Chondrocyte (in vitro differentiated cells): ENCODE measurements at regions not wholly inside any gene's neighbourhood (a gene's known extent, or its start where the extent isn't known, plus 50 kb on each side); places are given as distances from the start of the nearest gene placed in this dataset.
"Not testable (repeated sequence)": the region's sequence is repeated elsewhere in the genome, so short reads cannot be mapped to it uniquely, and the experiment has no call there.

Experiments
- DNase-seq: peaks from one replicate; pipeline ENCODE4 v3.0.0; 2021; ENCODE audit warnings: mixed read lengths, low spot score
- H3K27ac Mint-ChIP-seq: one replicate; pipeline ENCODE4 v1.8.0; 2021; ENCODE audit warnings: mild to moderate bottlenecking, moderate library complexity, mixed read lengths; ENCODE audit not compliant: unreplicated experiment
- H3K27me3 Mint-ChIP-seq: 2 replicates; pipeline ENCODE4 v1.8.0; 2021; ENCODE audit warnings: low read depth, mixed read lengths
- H3K36me3 Mint-ChIP-seq: 2 replicates; pipeline ENCODE4 v1.8.0; 2021; ENCODE audit warnings: low read depth, mixed read lengths
- H3K4me1 Mint-ChIP-seq: 2 replicates; pipeline ENCODE4 v1.8.0; 2021; ENCODE audit warnings: low read depth, mild to moderate bottlenecking, mixed read lengths
- H3K4me3 Mint-ChIP-seq: one replicate; pipeline ENCODE4 v1.8.0; 2021; ENCODE audit warnings: mild to moderate bottlenecking, moderate library complexity, mixed read lengths; ENCODE audit not compliant: unreplicated experiment
- H3K9me3 Mint-ChIP-seq: 2 replicates; pipeline ENCODE4 v1.8.0; 2021; ENCODE audit warnings: low read depth, mixed read lengths
- TF ChIP-seq, protein P1 (sequence below): fragments of 200-600 bp; sonication (generic); IDR thresholded peaks from 2 replicates; pipeline ENCODE4 v1.5.0; 2021; ENCODE audit warnings: antibody characterized with exemption, mild to moderate bottlenecking, moderate library complexity

DNA sequence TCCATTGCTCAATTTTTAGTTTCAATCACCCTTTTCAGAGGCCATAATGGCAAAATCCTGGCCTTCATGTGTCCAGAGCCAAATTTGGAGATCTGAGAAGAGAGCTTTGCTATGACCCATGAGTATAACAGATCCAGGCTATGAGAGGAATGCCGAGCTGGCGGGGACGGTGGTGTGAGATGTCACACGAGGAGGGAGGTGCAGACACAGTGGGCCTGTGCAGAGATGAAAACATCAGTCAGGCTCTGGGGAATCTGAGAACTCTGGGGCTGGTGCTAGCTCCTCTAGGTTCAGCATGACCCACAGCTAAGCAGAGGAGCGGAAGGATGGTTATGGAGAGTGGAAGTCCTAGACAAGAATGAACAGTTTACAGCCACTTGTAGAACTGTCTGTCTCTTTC is 398.3 kb upstream of the ATP10A start:
- Mint-ChIP-seq H3K27ac (no peak overlapping the region), H3K4me3 (no peak overlapping the region), H3K4me1 (peaks cover 4% of the 10 kb centered on the region), H3K27me3 (peaks cover 10% of the 10 kb centered on the region), H3K36me3 (no peaks in the 10 kb centered on the region), H3K9me3 (no peaks in the 10 kb centered on the region)
- DNase-seq, result no peak
- TF ChIP-seq, protein P1, sequence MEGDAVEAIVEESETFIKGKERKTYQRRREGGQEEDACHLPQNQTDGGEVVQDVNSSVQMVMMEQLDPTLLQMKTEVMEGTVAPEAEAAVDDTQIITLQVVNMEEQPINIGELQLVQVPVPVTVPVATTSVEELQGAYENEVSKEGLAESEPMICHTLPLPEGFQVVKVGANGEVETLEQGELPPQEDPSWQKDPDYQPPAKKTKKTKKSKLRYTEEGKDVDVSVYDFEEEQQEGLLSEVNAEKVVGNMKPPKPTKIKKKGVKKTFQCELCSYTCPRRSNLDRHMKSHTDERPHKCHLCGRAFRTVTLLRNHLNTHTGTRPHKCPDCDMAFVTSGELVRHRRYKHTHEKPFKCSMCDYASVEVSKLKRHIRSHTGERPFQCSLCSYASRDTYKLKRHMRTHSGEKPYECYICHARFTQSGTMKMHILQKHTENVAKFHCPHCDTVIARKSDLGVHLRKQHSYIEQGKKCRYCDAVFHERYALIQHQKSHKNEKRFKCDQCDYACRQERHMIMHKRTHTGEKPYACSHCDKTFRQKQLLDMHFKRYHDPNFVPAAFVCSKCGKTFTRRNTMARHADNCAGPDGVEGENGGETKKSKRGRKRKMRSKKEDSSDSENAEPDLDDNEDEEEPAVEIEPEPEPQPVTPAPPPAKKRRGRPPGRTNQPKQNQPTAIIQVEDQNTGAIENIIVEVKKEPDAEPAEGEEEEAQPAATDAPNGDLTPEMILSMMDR, result no peak

DNA sequence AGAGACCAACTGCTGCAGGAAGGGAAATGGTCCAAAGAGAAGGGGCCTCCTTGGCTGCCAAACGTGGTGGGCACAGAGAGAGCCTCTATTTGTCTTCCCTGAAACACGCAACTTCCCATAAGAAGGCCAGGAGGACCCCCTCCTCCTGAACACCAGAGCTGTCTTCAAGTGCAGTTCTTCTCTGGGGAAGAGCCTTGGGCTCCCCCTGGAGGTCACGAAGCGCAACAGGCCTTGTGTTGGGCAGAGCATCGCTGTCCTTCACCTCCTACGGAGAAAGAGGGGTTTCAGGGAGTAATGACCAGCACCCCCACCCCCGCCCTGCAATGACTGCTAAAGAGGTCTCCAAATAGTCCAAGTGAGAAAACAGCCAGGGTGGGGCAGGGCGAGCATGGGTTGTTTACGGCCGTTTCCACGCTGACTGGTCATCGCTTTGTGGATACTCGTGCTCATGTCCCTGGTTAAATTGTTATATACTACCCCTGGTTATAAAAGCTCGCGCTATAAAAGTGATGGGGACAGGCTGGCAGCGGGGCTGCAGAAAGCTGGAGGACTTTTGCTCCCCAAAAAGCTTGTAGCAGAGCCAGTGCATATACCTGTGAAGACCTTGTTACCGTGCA is 397.5 kb upstream of the ATP10A start:
- peaks cover 4% of the 10 kb centered on the region for H3K4me1 Mint-ChIP-seq
- H3K9me3 Mint-ChIP-seq, result no peaks in the 10 kb centered on the region
- H3K36me3 Mint-ChIP-seq, result no peaks in the 10 kb centered on the region
- DNase-seq, result no peak
- H3K4me3 Mint-ChIP-seq, result no peak overlapping the region
- TF ChIP-seq, protein P1, result peak; percentile 86
- peaks cover 10% of the 10 kb centered on the region for H3K27me3 Mint-ChIP-seq
- no peak overlapping the region for H3K27ac Mint-ChIP-seq

DNA sequence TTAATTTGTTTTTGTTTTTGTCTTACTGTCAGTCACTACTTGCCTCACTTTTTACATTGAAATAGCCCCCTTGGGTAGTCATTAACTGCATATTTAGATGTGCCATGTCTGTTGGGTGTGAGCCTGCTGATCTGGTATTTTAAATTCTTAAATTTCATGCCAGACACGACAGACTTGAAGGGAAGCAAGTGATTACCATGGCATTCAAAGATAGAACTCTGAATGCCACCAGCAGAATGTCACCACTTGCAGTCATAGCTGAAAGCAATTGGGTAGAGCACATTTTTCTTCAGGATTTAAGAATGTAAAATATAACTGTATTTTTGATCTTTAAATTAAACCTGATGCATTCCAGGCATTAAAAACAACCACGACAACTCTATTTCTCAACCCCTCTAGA is 396.5 kb upstream of the ATP10A start:
- TF ChIP-seq, protein P1, result no peak
- H3K9me3 Mint-ChIP-seq, result no peaks in the 10 kb centered on the region
- H3K27me3 Mint-ChIP-seq, result peaks cover 6% of the 10 kb centered on the region
- no peaks in the 10 kb centered on the region for H3K36me3 Mint-ChIP-seq
- no peak overlapping the region for H3K27ac Mint-ChIP-seq
- H3K4me1 Mint-ChIP-seq, result peaks cover 4% of the 10 kb centered on the region
- no peak overlapping the region for H3K4me3 Mint-ChIP-seq
- no peak for DNase-seq

DNA sequence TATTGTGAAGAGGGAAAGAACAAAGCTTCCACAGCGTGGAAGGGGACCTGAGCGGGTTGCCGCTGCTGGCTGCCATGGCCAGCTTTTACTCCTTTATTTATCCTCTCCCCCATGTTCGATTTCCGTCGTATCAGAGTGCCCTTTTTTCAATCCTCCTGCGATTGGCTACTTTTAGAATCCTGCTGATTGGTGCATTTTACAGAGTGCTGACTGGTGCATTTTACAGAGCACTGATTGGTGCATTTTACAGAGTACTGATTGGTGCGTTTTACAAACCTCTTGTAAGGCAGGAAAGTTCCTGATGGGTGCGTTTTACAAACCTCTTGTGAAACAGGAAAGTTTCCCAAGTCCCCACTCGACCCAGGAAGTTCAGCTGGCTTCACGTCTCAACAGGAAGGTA is 381.7 kb upstream of the ATP10A start:
- peaks cover 12% of the 10 kb centered on the region for H3K9me3 Mint-ChIP-seq
- not testable (repeated sequence) for H3K27me3 Mint-ChIP-seq

DNA sequence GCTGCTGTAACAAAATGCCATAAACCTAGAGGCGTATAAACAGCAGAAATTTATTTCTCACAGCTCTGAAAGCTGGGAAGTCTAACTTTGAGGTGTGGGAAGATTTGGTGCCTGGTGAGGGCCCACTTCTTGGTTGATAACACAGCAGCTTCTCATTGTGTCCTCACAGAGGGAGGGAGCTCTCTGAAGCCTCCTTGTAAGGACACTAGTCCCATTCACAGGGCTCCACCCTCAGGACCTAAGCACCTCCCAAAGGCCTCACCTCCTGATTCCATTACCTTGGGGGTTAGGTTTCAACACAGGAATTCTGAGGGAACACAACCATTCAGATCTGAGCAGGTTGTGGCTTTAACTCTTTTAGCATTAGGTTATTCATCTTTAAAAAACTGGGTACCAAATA is 380.3 kb upstream of the ATP10A start:
- Mint-ChIP-seq H3K4me1 (no peaks in the 10 kb centered on the region), H3K36me3 (no peaks in the 10 kb centered on the region)

More for the DNA sequence above, 381.7 kb upstream of the ATP10A start:
- not testable (repeated sequence) for DNase-seq, H3K27ac Mint-ChIP-seq, H3K4me1 Mint-ChIP-seq, H3K4me3 Mint-ChIP-seq, H3K36me3 Mint-ChIP-seq

More for the DNA sequence above, 380.3 kb upstream of the ATP10A start:
- no peak overlapping the region for H3K27ac Mint-ChIP-seq
- H3K27me3 Mint-ChIP-seq, result no peaks in the 10 kb centered on the region
- DNase-seq, result no peak
- TF ChIP-seq, protein P1, result no peak
- no peak overlapping the region for H3K4me3 Mint-ChIP-seq
- peaks cover 11% of the 10 kb centered on the region for H3K9me3 Mint-ChIP-seq
